OCI-LY7 (cell line): ENCODE measurements at regions not wholly inside any gene's neighbourhood (a gene's known extent, or its start where the extent isn't known, plus 50 kb on each side); places are given as distances from the start of the nearest gene placed in this dataset.
A peak's percentile ranks its signal among the peaks of the same experiment; 100 is the strongest.

Experiments
- CTCF ChIP-seq: fragments of 200-600 bp; sonication (generic); conservative IDR thresholded peaks from 2 replicates; pipeline ENCODE4 v1.5.1; 2014; ENCODE audit warnings: mild to moderate bottlenecking, antibody characterized with exemption, low read length, moderate library complexity, mixed read lengths
- EZH2phosphoT487 ChIP-seq: fragments of 200-600 bp; sonication (generic); IDR thresholded peaks from 2 replicates; pipeline ENCODE4 v1.6.1; 2018; ENCODE audit warnings: low read depth, borderline replicate concordance, mild to moderate bottlenecking, mixed run types, antibody characterized with exemption, low read length, moderate library complexity, mixed read lengths

- TF ChIP-seq CTCF (peak; percentile 62), EZH2phosphoT487 (no peak)
These were observed 576.5 kb upstream of the ARGLU1 start for GRCh38 chr13:107144432-107144831.
